Subcutaneous abdominal adipose tissue (tissue), 5 donors: ENCODE measurements at regions not wholly inside any gene's neighbourhood (a gene's known extent, or its start where the extent isn't known, plus 50 kb on each side); places are given as distances from the start of the nearest gene placed in this dataset.
"Not testable (repeated sequence)": the region's sequence is repeated elsewhere in the genome, so short reads cannot be mapped to it uniquely, and the experiment has no call there.

ENCODE experiments used
- H3K27ac ChIP-seq: one replicate; pipeline ENCODE4 v1.7.0; 2013; ENCODE audit warnings: low read depth, mild to moderate bottlenecking, inconsistent platforms, low read length, moderate library complexity
- H3K27me3 ChIP-seq, 5 donors: one replicate each; pipeline ENCODE4 v1.7.0; 2013; ENCODE audit warnings: low read length in 5 of 5, inconsistent platforms in 1 of 5; ENCODE audit not compliant: control insufficient read depth in 5 of 5, insufficient read depth in 4 of 5
- H3K36me3 ChIP-seq, 5 donors: one replicate each; pipeline ENCODE4 v1.7.0; 2013; ENCODE audit warnings: low read length in 5 of 5; ENCODE audit not compliant: control insufficient read depth in 5 of 5, insufficient read depth in 5 of 5
- H3K4me1 ChIP-seq, 5 donors: one replicate each; pipeline ENCODE4 v1.7.0; 2013; ENCODE audit warnings: low read length in 5 of 5, mild to moderate bottlenecking in 3 of 5, moderate library complexity in 1 of 5; ENCODE audit not compliant: control insufficient read depth in 5 of 5, insufficient read depth in 5 of 5
- H3K4me3 ChIP-seq, 5 donors: one replicate each; pipeline ENCODE4 v1.7.0; 2013; ENCODE audit warnings: low read length in 5 of 5, low read depth in 1 of 5
- H3K9ac ChIP-seq, 5 donors: one replicate each; pipeline ENCODE4 v1.7.0; 2013; ENCODE audit warnings: low read length in 5 of 5, mild to moderate bottlenecking in 4 of 5, moderate library complexity in 3 of 5
- H3K9me3 ChIP-seq, 5 donors: one replicate each; pipeline ENCODE4 v1.7.0; 2013; ENCODE audit warnings: low read length in 5 of 5; ENCODE audit not compliant: control insufficient read depth in 5 of 5
- donor health status: healthy.
- donor health status: healthy.
- donor health status: healthy.
- donor health status: healthy.
- donor health status: healthy.

GRCh38 chr5:117734056-117734455 is 1159.4 kb upstream of the SEMA6A start:
- no peaks in the 10 kb centered on the region for H3K36me3 ChIP-seq
- no peaks in the 10 kb centered on the region for H3K9me3 ChIP-seq
- no peaks in the 10 kb centered on the region for H3K27me3 ChIP-seq
- H3K9ac ChIP-seq, result no peak overlapping the region
- H3K27ac ChIP-seq, result no peak overlapping the region
- H3K4me1 ChIP-seq, result peaks cover 0 to 7% (median 0%) of the 10 kb centered on the region in 5 donors
- no peak overlapping the region for H3K4me3 ChIP-seq

GRCh38 chr5:117733051-117733450 is 1158.4 kb upstream of the SEMA6A start:
- Histone ChIP-seq H3K27me3 (no peaks in the 10 kb centered on the region), H3K4me1 (peaks cover 0 to 7% (median 0%) of the 10 kb centered on the region in 5 donors), H3K36me3 (no peaks in the 10 kb centered on the region), H3K4me3 (no peak overlapping the region), H3K9ac (no peak overlapping the region), H3K27ac (no peak overlapping the region), H3K9me3 (no peaks in the 10 kb centered on the region)

GRCh38 chr5:117732264-117732663 is 1157.6 kb upstream of the SEMA6A start:
- Histone ChIP-seq H3K9me3 (peaks cover 0 to 3% (median 0%) of the 10 kb centered on the region in 5 donors), H3K27ac (no peak overlapping the region), H3K27me3 (no peaks in the 10 kb centered on the region), H3K36me3 (no peaks in the 10 kb centered on the region), H3K4me3 (no peak overlapping the region), H3K4me1 (peaks cover 0 to 7% (median 0%) of the 10 kb centered on the region in 5 donors), H3K9ac (no peak overlapping the region)

- no peaks in the 10 kb centered on the region for H3K36me3 ChIP-seq
- H3K4me1 ChIP-seq, result peaks cover 0 to 7% (median 0%) of the 10 kb centered on the region in 5 donors
- H3K27me3 ChIP-seq, result no peaks in the 10 kb centered on the region
- H3K27ac ChIP-seq, result no peak overlapping the region
- H3K9me3 ChIP-seq, result peaks cover 0 to 3% (median 0%) of the 10 kb centered on the region in 5 donors
- H3K4me3 ChIP-seq, result no peak overlapping the region
- H3K9ac ChIP-seq, result no peak overlapping the region
These were observed 1156.8 kb upstream of the SEMA6A start for GRCh38 chr5:117731446-117731845.

- H3K4me3 ChIP-seq, H3K27ac ChIP-seq, H3K36me3 ChIP-seq, H3K27me3 ChIP-seq, H3K4me1 ChIP-seq, H3K9ac ChIP-seq, H3K9me3 ChIP-seq: not testable (repeated sequence)
These were observed 1146.2 kb upstream of the SEMA6A start for GRCh38 chr5:117720784-117721183.

- H3K4me3 ChIP-seq, result no peak overlapping the region
- peaks cover 0 to 6% (median 0%) of the 10 kb centered on the region in 5 donors for H3K4me1 ChIP-seq
- H3K27me3 ChIP-seq, result no peaks in the 10 kb centered on the region
- no peak overlapping the region for H3K27ac ChIP-seq
- H3K9me3 ChIP-seq, result peaks cover 1 to 18% (median 16%) of the 10 kb centered on the region in 5 donors
- H3K36me3 ChIP-seq, result no peaks in the 10 kb centered on the region
- no peak overlapping the region for H3K9ac ChIP-seq
These were observed 1144.8 kb upstream of the SEMA6A start for GRCh38 chr5:117719413-117719812.

GRCh38 chr5:117713585-117714198 is 1139.1 kb upstream of the SEMA6A start:
- Histone ChIP-seq H3K27me3 (no peaks in the 10 kb centered on the region), H3K9ac (no peak overlapping the region), H3K4me1 (no peaks in the 10 kb centered on the region), H3K36me3 (no peaks in the 10 kb centered on the region), H3K27ac (no peak overlapping the region), H3K9me3 (peaks cover 2 to 34% (median 31%) of the 10 kb centered on the region in 5 donors), H3K4me3 (peak overlapping the region in 1 of 5 donors; percentile 8)

GRCh38 chr5:117701062-117701461 is 1126.4 kb upstream of the SEMA6A start:
- Histone ChIP-seq H3K9ac (no peak overlapping the region), H3K36me3 (no peaks in the 10 kb centered on the region), H3K4me1 (no peaks in the 10 kb centered on the region), H3K27ac (no peak overlapping the region), H3K9me3 (no peaks in the 10 kb centered on the region), H3K27me3 (no peaks in the 10 kb centered on the region), H3K4me3 (no peak overlapping the region)

GRCh38 chr5:117692606-117693005 is 1118.0 kb upstream of the SEMA6A start:
- peaks cover 0 to 8% (median 2%) of the 10 kb centered on the region in 5 donors for H3K4me1 ChIP-seq
- H3K27ac ChIP-seq, result no peak overlapping the region
- H3K9ac ChIP-seq, result no peak overlapping the region
- no peaks in the 10 kb centered on the region for H3K9me3 ChIP-seq
- no peaks in the 10 kb centered on the region for H3K36me3 ChIP-seq
- H3K4me3 ChIP-seq, result no peak overlapping the region
- no peaks in the 10 kb centered on the region for H3K27me3 ChIP-seq

GRCh38 chr5:117691081-117691870 is 1116.7 kb upstream of the SEMA6A start:
- Histone ChIP-seq H3K36me3 (no peaks in the 10 kb centered on the region), H3K9me3 (no peaks in the 10 kb centered on the region), H3K4me3 (no peak overlapping the region), H3K27me3 (no peaks in the 10 kb centered on the region), H3K4me1 (peaks cover 0 to 8% (median 2%) of the 10 kb centered on the region in 5 donors), H3K9ac (no peak overlapping the region), H3K27ac (no peak overlapping the region)
